AG09319 (cell line): ENCODE measurements at regions not wholly inside any gene's neighbourhood (a gene's known extent, or its start where the extent isn't known, plus 50 kb on each side); places are given as distances from the start of the nearest gene placed in this dataset.

ENCODE experiments used
- DNase-seq: peaks from one replicate; pipeline ENCODE4 v3.0.0-alpha.2; 2010; ENCODE audit warnings: low read depth; ENCODE audit errors: extremely low read depth
- TF ChIP-seq, protein P1 (sequence below): IDR thresholded peaks from 2 replicates; pipeline ENCODE4 v1.5.1; 2011; ENCODE audit warnings: low read depth, mild to moderate bottlenecking, inconsistent platforms, low read length, moderate library complexity

DNA sequence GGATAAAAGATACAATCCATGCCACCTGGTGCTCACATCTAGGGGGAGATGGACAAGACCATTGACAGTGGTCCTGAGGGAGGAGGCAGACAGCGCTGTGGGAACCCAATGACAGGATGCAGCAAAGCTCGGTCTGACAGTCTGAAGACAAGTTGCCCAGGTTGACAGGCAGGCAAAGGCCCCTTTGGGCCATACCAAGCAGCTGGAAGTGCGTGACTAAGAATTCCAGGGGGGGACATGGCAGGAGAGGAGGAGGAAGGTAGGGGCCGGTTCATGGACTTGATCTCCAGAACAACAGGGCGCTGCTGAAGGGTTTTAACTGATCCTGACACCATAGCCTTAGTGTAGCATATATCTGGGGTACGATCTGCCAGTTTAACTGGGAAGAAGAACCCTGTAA lies 83.4 kb downstream of the RPLP1 start:
- DNase-seq: no peak
- TF ChIP-seq, protein P1, sequence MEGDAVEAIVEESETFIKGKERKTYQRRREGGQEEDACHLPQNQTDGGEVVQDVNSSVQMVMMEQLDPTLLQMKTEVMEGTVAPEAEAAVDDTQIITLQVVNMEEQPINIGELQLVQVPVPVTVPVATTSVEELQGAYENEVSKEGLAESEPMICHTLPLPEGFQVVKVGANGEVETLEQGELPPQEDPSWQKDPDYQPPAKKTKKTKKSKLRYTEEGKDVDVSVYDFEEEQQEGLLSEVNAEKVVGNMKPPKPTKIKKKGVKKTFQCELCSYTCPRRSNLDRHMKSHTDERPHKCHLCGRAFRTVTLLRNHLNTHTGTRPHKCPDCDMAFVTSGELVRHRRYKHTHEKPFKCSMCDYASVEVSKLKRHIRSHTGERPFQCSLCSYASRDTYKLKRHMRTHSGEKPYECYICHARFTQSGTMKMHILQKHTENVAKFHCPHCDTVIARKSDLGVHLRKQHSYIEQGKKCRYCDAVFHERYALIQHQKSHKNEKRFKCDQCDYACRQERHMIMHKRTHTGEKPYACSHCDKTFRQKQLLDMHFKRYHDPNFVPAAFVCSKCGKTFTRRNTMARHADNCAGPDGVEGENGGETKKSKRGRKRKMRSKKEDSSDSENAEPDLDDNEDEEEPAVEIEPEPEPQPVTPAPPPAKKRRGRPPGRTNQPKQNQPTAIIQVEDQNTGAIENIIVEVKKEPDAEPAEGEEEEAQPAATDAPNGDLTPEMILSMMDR: no peak

DNA sequence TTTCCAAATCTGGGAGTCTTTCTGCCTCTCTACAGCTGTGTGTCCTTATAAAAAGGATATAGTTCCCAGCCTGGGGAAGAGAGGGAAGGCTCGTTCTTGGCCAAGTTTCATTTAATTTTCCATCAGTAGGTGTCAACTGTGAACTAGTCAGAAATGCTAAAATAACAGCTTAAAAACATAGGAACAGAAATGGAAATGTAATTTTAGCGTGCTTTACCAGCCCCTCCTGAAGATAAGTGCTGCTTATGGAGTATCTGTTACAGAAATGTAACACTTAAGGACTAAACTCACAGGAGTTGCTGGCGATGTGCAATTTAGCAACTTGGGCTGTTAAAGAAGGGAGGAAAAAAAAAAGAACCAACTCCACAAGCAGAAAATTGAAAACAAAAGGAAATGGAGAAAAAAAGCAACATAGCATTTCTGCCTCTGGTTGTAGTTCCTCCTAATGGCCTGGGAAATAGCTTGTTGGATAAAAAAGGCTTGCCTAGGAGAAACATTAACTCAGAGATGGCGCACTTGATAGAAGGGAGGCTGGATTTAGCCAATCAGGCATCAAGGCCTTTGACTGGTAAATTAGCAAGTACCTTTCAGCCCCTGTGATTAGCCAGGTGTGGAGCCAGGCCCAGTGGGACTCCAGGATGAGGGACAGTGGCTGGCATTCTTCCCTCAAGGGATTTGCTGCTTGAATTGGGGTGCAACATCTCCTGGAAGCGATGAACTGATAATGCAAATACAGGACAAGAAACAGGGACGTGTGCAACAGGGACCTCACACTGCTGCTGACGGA lies 84.3 kb downstream of the RPLP1 start:
- no peak for DNase-seq
- TF ChIP-seq, protein P1: no peak

DNA sequence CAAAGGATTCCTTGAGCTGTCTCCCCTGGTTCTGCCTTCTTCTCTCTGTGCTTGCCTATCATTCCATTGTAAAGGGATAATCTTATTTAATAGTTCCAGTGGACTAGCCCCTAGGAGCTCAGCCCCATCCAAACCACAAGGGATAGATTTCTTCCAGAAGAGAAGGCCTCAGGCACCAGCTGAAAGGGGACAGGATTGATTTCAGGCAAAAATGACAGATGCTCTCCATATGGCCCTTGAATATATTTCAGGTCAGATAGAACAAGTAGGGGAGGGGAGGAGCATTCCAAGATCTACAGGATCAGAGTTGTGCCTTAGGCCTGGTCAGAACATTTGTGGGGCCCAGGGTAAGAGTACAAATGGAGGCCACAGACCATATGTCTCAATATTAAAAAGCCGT lies 85.3 kb downstream of the RPLP1 start:
- TF ChIP-seq, protein P1: no peak
- DNase-seq: no peak

DNA sequence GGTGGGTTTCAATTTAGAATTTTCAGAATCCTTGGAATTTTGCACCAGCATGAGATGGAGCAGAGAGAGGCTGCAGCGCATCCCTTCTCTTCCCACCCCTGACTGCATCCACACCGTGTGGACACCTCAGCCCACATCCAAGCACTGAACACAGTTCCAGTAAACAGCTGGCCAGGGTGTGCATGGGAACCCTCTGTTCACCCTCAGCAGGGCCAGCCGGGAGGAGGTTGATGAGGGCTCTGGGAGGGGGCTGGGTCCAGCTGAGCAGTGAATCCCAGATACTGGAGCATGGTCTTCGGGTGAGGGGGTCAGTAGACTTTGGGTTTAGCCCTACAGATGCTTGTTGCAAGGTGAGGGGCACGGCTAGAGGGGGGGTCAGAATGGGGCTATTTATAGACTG lies 85.8 kb downstream of the RPLP1 start:
- TF ChIP-seq, protein P1: no peak
- no peak for DNase-seq

DNA sequence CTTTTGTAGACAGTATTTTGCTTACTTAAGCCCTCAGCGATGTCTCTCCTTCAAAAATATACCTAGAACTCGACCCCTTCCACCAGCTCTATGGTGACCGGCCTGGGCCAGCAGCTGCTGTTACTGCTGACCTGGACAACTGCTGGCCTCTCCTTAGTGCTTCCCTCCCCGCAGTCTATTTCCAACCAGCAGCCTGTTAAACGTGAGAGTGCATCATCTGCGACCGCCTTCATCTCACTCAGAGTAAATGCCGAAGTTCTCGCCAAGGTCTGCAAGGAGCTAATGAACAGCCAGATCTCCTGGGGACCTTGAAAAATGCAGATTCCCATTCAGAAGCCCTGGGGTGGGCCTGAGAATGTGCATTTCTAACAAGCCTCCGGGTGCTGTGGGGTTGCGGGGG lies 86.7 kb downstream of the RPLP1 start:
- TF ChIP-seq, protein P1: no peak
- no peak for DNase-seq

DNA sequence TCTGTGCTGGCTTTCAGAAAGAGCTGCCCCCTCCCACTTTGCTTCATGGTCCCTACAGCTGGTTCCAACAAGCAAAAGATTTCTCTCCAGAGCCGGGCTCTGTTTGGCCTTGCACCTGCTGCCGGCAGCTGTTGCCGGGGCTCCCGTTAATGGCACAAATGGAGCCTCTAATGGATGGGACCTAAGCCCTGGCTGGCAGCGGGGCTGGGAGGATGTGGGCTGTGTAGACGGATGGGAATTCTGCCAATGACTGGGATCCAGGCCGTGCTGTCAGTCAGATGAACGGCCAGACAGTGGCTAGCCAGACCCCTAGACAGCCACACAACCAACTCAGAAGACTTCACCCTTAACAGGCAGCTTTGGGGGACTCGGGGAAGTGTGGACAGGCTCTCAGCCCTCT lies 88.0 kb downstream of the RPLP1 start:
- DNase-seq: no peak
- TF ChIP-seq, protein P1: no peak

DNA sequence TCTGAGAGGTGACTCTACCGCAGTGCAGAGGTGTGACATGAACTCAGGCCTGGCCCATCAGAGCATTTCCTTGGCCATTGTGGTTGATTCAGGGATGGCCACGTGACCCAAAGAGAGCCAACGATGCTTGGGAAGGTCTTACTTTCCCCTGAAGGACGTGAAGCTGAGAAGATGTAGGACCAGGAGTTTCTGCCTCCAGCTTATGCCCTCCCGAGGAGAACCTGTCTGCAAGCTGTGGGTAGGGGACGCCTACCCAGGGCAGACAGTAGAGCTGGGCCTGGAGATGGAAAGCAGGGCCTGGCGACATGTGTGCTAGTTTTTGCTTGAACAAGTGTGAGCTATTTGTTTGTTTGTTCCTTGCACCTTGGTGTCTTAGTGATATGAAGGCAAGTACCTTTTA lies 89.4 kb downstream of the RPLP1 start:
- DNase-seq: no peak
- TF ChIP-seq, protein P1: no peak
